GM23338 (cell line): ENCODE measurements at regions not wholly inside any gene's neighbourhood (a gene's known extent, or its start where the extent isn't known, plus 50 kb on each side); places are given as distances from the start of the nearest gene placed in this dataset.
A peak's percentile ranks its signal among the peaks of the same experiment; 100 is the strongest.

ENCODE experiments used
- ATAC-seq: fragments of 200-7000 bp; cut with Tn5 transposase; 3 replicates; pipeline ENCODE4 v1.9.1; 2020
- DNase-seq: peaks from one replicate; pipeline ENCODE4 v3.0.0-alpha.2; 2015; ENCODE audit warnings: low spot score
- H2AFZ ChIP-seq: fragments of 200-600 bp; sonication (generic); 2 replicates; pipeline ENCODE4 v1.8.0; 2016; ENCODE audit warnings: antibody characterized with exemption, mild to moderate bottlenecking, moderate library complexity
- H3F3A ChIP-seq: fragments of 200-600 bp; sonication (generic); replicated peaks from 2 replicates; pipeline ENCODE4 v1.8.0; 2017; ENCODE audit warnings: antibody characterized with exemption, mixed run types, low read depth
- H3K27ac ChIP-seq: fragments of 200-600 bp; sonication (generic); 2 replicates; pipeline ENCODE4 v1.6.1; 2016; ENCODE audit warnings: low read depth
- H3K27me3 ChIP-seq: fragments of 200-600 bp; sonication (generic); 2 replicates; pipeline ENCODE4 v1.8.0; 2016; ENCODE audit warnings: mild to moderate bottlenecking, mixed run types, moderate library complexity; ENCODE audit not compliant: insufficient read depth
- H3K36me3 ChIP-seq: fragments of 200-600 bp; sonication (generic); 2 replicates; pipeline ENCODE4 v1.8.0; 2016; ENCODE audit warnings: mild to moderate bottlenecking; ENCODE audit not compliant: insufficient read depth
- H3K4me1 ChIP-seq: fragments of 200-600 bp; sonication (generic); 2 replicates; pipeline ENCODE4 v1.8.0; 2016; ENCODE audit warnings: mild to moderate bottlenecking, moderate library complexity; ENCODE audit not compliant: insufficient read depth
- H3K4me2 ChIP-seq: fragments of 200-600 bp; sonication (generic); 2 replicates; pipeline ENCODE4 v1.7.1; 2017; ENCODE audit warnings: mixed run types
- H3K4me3 ChIP-seq: fragments of 200-600 bp; sonication (generic); 2 replicates; pipeline ENCODE4 v1.6.1; 2016; ENCODE audit warnings: mixed run types
- H3K79me2 ChIP-seq: fragments of 200-600 bp; sonication (generic); replicated peaks from 2 replicates; pipeline ENCODE4 v1.8.0; 2017; ENCODE audit warnings: mild to moderate bottlenecking; ENCODE audit not compliant: insufficient read depth
- H3K9me2 ChIP-seq: fragments of 200-600 bp; sonication (generic); 2 replicates; pipeline ENCODE4 v1.8.0; 2017; ENCODE audit not compliant: insufficient read depth
- H4K20me1 ChIP-seq: fragments of 200-600 bp; sonication (generic); replicated peaks from 2 replicates; pipeline ENCODE4 v1.8.0; 2017; ENCODE audit warnings: mild to moderate bottlenecking; ENCODE audit not compliant: insufficient read depth
- H3K27ac Mint-ChIP-seq: 2 replicates; pipeline ENCODE4 v1.8.0; 2020; ENCODE audit warnings: inconsistent platforms, mild to moderate bottlenecking, moderate library complexity, mixed read lengths
- H3K27me3 Mint-ChIP-seq: 3 replicates; pipeline ENCODE4 v1.8.0; 2022; ENCODE audit warnings: low read depth, mild to moderate bottlenecking, moderate library complexity, mixed read lengths, inconsistent platforms; ENCODE audit not compliant: insufficient read depth, poor library complexity
- H3K36me3 Mint-ChIP-seq: 3 replicates; pipeline ENCODE4 v1.8.0; 2021; ENCODE audit warnings: low read depth, mild to moderate bottlenecking, inconsistent platforms, moderate library complexity, mixed read lengths
- H3K4me1 Mint-ChIP-seq: 3 replicates; pipeline ENCODE4 v1.8.0; 2020; ENCODE audit warnings: mild to moderate bottlenecking, inconsistent platforms, mixed read lengths
- H3K4me3 Mint-ChIP-seq: 3 replicates; pipeline ENCODE4 v1.8.0; 2021; ENCODE audit warnings: moderate library complexity, mild to moderate bottlenecking, inconsistent platforms, mixed read lengths
- H3K9me3 Mint-ChIP-seq: 3 replicates; pipeline ENCODE4 v1.8.0; 2020; ENCODE audit warnings: moderate library complexity, mild to moderate bottlenecking, inconsistent platforms, mixed read lengths
- CREB1 ChIP-seq: fragments of 250-450 bp; sonication (Bioruptor Pico); IDR thresholded peaks from 2 replicates; pipeline ENCODE4 v1.5.0; 2020; ENCODE audit warnings: low read depth, mild to moderate bottlenecking, moderate library complexity
- CTCF ChIP-seq, 2 experiments: fragments of 200-600 bp in 1 of 2; sonication (generic) in 1 of 2; conservative IDR thresholded peaks; 2 replicates each; pipeline versions ENCODE4 v1.5.1 to v1.6.1; 2016 to 2017; ENCODE audit warnings: antibody characterized with exemption in 2 of 2, low read depth in 2 of 2, mild to moderate bottlenecking in 2 of 2, moderate library complexity in 1 of 2
- ETS1 ChIP-seq: IDR thresholded peaks from 2 replicates; pipeline ENCODE4 v1.6.1; 2016; ENCODE audit warnings: antibody characterized with exemption
- EZH2 ChIP-seq: fragments of 200-600 bp; sonication (generic); IDR thresholded peaks from one replicate; pipeline ENCODE4 v1.8.0; 2017; ENCODE audit warnings: antibody characterized with exemption, mild to moderate bottlenecking, low read depth; ENCODE audit not compliant: unreplicated experiment
- EZH2phosphoT487 ChIP-seq: fragments of 200-600 bp; sonication (generic); IDR thresholded peaks from one replicate; pipeline ENCODE4 v1.8.1; 2018; ENCODE audit warnings: antibody characterized with exemption; ENCODE audit not compliant: unreplicated experiment
- JUNB ChIP-seq: IDR thresholded peaks from one replicate; pipeline ENCODE4 v1.6.1; 2016; ENCODE audit warnings: antibody characterized with exemption; ENCODE audit not compliant: unreplicated experiment
- NANOG ChIP-seq: IDR thresholded peaks from 2 replicates; pipeline ENCODE4 v1.6.1; 2016; ENCODE audit warnings: antibody characterized with exemption, borderline replicate concordance
- POLR2AphosphoS5 ChIP-seq: IDR thresholded peaks from 2 replicates; pipeline ENCODE4 v1.6.1; 2016; ENCODE audit warnings: antibody characterized with exemption, low read depth
- STAT1 ChIP-seq: IDR thresholded peaks from one replicate; pipeline ENCODE4 v1.6.1; 2016; ENCODE audit warnings: antibody characterized with exemption; ENCODE audit not compliant: unreplicated experiment
- ZNF331 ChIP-seq: fragments of 250-450 bp; sonication (Bioruptor Pico); IDR thresholded peaks from 2 replicates; pipeline ENCODE4 v1.5.0; 2020; ENCODE audit warnings: low read depth, mild to moderate bottlenecking, moderate library complexity

DNA sequence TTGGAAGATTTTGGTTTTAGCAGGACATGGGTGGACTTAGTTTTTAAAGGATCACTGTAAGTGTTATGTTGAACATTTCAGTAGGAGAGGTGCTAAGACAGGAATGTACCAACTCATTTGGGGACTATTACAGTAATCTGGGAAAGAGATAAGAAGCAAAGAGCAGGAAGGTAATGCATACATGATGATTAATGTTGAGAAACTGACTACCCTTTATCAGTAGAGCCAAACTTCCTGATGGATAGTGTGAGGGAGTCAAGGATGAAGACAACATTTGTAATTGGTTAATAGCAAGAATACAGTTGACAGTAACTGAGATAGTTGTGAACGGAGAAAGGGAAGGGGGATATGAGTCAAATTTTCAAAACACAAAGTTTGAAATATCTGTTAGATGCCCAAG, 421.9 kb upstream of the PRR20A start:
- no peaks in the 10 kb centered on the region for H3K27me3 ChIP-seq
- Mint-ChIP-seq H3K4me3 (no peak overlapping the region), H3K27ac (no peak overlapping the region; the same call in 1 of the 2 replicates), H3K36me3 (no peaks in the 10 kb centered on the region), H3K27me3 (no peaks in the 10 kb centered on the region), H3K9me3 (no peaks in the 10 kb centered on the region), H3K4me1 (peaks cover 9% of the 10 kb centered on the region; the same call in 2 of the 3 replicates)
- DNase-seq (no peak), ATAC-seq (no peak)
- H2AFZ ChIP-seq = no peak overlapping the region
- no peak overlapping the region for H3K4me2 ChIP-seq
- no peak overlapping the region for H3K4me3 ChIP-seq
- peaks cover 40% of the 10 kb centered on the region for H3K79me2 ChIP-seq
- no peaks in the 10 kb centered on the region for H3K9me2 ChIP-seq
- no peak for TF ChIP-seq EZH2phosphoT487
- no peak for TF ChIP-seq NANOG
- no peak for TF ChIP-seq CTCF (conservative IDR thresholded peaks at IDR 0.05; ENCODE audit: low read depth in 2 of 2)
- TF ChIP-seq ZNF331 (CRISPR knock-in tag) = no peak
- no peak for TF ChIP-seq ETS1
- TF ChIP-seq JUNB = no peak
- no peak for TF ChIP-seq STAT1
- peaks cover 10% of the 10 kb centered on the region; the same call in 1 of the 2 replicates for H4K20me1 ChIP-seq
- H3K27ac ChIP-seq = no peak overlapping the region
- H3K4me1 ChIP-seq = peaks cover 7% of the 10 kb centered on the region; the same call in 1 of the 2 replicates
- H3K36me3 ChIP-seq = no peaks in the 10 kb centered on the region
- no peaks in the 10 kb centered on the region for H3F3A ChIP-seq

DNA sequence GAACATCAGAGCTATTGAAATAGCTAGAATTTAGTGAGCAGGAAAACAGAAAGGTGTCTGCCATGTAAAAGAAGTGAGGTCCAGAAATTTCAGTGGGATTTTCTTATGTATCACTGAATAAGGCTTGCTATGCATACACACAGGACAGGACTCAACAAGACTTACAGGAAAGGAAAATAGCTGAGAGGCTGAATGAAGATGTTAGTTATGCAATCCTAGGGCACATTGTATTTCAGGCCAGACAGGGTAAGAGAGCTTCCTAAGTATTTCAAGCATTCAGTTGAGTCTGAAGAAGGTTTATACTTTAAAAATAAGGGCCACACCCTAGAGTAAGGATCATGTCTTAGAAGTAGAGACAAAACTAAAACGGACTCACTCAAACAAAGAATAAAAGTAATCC, 419.9 kb upstream of the PRR20A start:
- no peak overlapping the region for H2AFZ ChIP-seq
- H3K4me3 ChIP-seq = no peak overlapping the region
- Mint-ChIP-seq H3K9me3 (no peaks in the 10 kb centered on the region), H3K4me3 (no peak overlapping the region), H3K27ac (no peak overlapping the region), H3K27me3 (no peaks in the 10 kb centered on the region), H3K36me3 (no peaks in the 10 kb centered on the region), H3K4me1 (peaks cover 10% of the 10 kb centered on the region; the same call in 2 of the 3 replicates)
- no peaks in the 10 kb centered on the region for H3K9me2 ChIP-seq
- H3K4me2 ChIP-seq = no peak overlapping the region
- H3K36me3 ChIP-seq = no peaks in the 10 kb centered on the region
- peaks cover 10% of the 10 kb centered on the region; the same call in 1 of the 2 replicates for H4K20me1 ChIP-seq
- H3K27me3 ChIP-seq = no peaks in the 10 kb centered on the region
- H3F3A ChIP-seq = no peaks in the 10 kb centered on the region
- TF ChIP-seq POLR2AphosphoS5 = no peak
- H3K27ac ChIP-seq = no peak overlapping the region
- peak; percentile 21 for DNase-seq
- peaks cover 7% of the 10 kb centered on the region; the same call in 1 of the 2 replicates for H3K4me1 ChIP-seq
- no peak for ATAC-seq
- H3K79me2 ChIP-seq = peaks cover 58% of the 10 kb centered on the region

DNA sequence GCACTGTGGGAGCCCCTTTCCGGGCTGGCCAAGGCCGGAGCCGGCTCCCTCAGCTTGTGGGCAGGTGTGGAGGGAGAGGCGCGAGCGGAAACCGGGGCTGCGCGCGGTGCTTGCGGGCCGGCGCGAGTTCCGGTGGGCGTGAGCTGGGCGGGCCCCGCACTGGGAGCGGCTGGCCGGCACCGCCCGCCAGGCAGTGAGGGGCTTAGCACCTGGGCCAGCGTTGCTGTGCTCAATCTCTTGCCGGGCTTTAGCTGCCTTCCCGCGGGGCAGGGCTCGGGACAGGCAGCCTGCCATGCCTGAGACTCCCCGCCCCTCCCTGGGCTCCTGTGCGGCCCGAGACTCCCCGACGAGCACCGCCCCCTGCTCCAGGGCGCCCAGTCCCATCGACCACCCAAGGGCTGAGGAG, 405.2 kb upstream of the PRR20A start:
- H3K4me3 ChIP-seq = peak overlapping the region; percentile 72
- H4K20me1 ChIP-seq = no peaks in the 10 kb centered on the region
- Mint-ChIP-seq H3K9me3 (peaks cover 2% of the 10 kb centered on the region; the same call in 1 of the 3 replicates), H3K36me3 (peaks cover 2% of the 10 kb centered on the region; the same call in 2 of the 3 replicates), H3K27ac (no peak overlapping the region), H3K4me3 (peak overlapping the region; percentile 82), H3K27me3 (peaks cover 2% of the 10 kb centered on the region), H3K4me1 (peaks cover 8% of the 10 kb centered on the region; the same call in 2 of the 3 replicates)
- peaks cover 44% of the 10 kb centered on the region for H3K79me2 ChIP-seq
- H3K36me3 ChIP-seq = no peaks in the 10 kb centered on the region
- TF ChIP-seq EZH2 = no peak
- no peak for TF ChIP-seq STAT1
- 0 out of 2 replicates have a peak, but pooled peaks have one; percentile 7 for TF ChIP-seq CREB1 (CRISPR knock-in tag)
- TF ChIP-seq POLR2AphosphoS5 = peak; percentile 71; the same call in 1 of the 2 replicates
- TF ChIP-seq ETS1 = 0 out of 2 replicates have a peak, but pooled peaks have one; percentile 26
- 0 out of 4 replicates have a peak, but pooled peaks of 1 of the 2 experiments have one; percentile 7 for TF ChIP-seq CTCF (conservative IDR thresholded peaks at IDR 0.05; ENCODE audit: low read depth in 2 of 2)
- no peak for TF ChIP-seq ZNF331 (CRISPR knock-in tag)
- no peaks in the 10 kb centered on the region for H3K27me3 ChIP-seq
- peak overlapping the region; percentile 76 for H3K4me2 ChIP-seq
- peak; percentile 87 for DNase-seq
- H2AFZ ChIP-seq = peak overlapping the region; percentile 76; the same call in 1 of the 2 replicates
- H3K27ac ChIP-seq = peak overlapping the region; percentile 80
- H3F3A ChIP-seq = no peaks in the 10 kb centered on the region
- ATAC-seq = peak; percentile 99
- peaks cover 12% of the 10 kb centered on the region; the same call in 1 of the 2 replicates for H3K4me1 ChIP-seq
- H3K9me2 ChIP-seq = no peaks in the 10 kb centered on the region
